GM21786 (cell line): ENCODE measurements at regions not wholly inside any gene's neighbourhood (a gene's known extent, or its start where the extent isn't known, plus 50 kb on each side); places are given as distances from the start of the nearest gene placed in this dataset.

Source experiments
- ATAC-seq: cut with Tn5 transposase; IDR thresholded peaks from one replicate; pipeline ENCODE4 v1.9.1; 2021; ENCODE audit not compliant: unreplicated experiment

- no peak for ATAC-seq
Observed at GRCh38 chr3:72350761-72351505, 497.3 kb downstream of the SHQ1 start.

GRCh38 chr3:72348357-72348756, 499.9 kb downstream of the SHQ1 start:
- ATAC-seq: no peak

- peak; percentile 57 for ATAC-seq
Observed at GRCh38 chr3:72347819-72348319, 500.4 kb downstream of the SHQ1 start.

GRCh38 chr3:72346526-72346926, 501.7 kb downstream of the SHQ1 start:
- ATAC-seq: no peak

DNA sequence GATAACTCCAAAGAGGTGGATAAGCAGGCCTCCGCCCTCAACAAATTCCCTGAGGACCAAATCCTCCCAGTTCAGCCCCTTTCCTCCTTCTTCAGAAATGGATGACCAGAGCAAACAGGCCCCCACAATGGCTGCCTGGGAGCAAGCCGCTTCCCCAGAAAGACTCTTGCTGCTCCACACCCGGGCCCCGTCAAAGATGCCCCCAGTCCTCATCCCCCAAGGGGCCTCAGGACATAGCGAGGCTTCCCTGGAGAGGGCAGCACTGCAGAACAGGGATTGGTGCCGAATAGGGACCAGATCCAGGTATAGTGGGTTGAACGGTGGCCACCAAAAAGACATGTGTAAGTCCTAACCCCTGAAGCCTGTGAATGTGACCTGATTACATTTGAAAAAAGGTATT, 502.3 kb downstream of the SHQ1 start:
- ATAC-seq: no peak

DNA sequence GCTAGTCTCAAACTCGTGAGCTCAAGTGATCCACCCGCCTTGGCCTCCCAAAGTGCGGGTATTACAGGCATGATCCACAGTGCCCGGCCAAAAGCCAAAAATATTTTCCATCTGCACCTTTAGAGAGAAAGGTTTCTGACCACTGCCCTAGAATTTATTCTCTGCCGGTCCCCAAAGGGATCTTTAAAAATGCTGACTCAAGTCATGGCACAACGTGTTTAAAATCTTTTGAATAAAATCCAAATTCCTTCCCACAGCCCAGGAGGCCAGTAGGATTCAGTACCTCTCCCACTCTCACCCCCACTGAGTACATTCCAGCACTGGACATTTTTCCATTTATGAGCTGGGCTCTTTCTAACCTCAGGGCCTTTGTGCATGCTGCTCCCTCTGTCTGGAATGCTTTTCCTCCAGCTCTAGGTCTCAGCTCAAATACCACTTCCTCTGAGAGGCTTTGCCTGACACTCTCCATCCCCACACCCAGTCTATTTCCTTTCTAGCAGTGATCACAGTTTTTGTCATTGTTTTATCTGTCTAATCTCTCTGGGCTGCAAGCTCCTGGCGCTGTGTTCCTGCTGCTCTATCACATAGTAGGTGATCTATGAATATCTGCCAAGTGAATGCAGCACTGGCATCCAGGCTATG, 502.9 kb downstream of the SHQ1 start:
- no peak for ATAC-seq

- no peak for ATAC-seq
Observed at GRCh38 chr3:72344647-72345046, 503.6 kb downstream of the SHQ1 start.

- no peak for ATAC-seq
Observed at GRCh38 chr3:72344236-72344635, 504.0 kb downstream of the SHQ1 start.

GRCh38 chr3:72343078-72343477, 505.2 kb downstream of the SHQ1 start:
- ATAC-seq: no peak

- no peak for ATAC-seq
Observed at GRCh38 chr3:72342450-72342849, 505.8 kb downstream of the SHQ1 start.

- no peak for ATAC-seq
Observed at GRCh38 chr3:72341920-72342319, 506.3 kb downstream of the SHQ1 start.

DNA sequence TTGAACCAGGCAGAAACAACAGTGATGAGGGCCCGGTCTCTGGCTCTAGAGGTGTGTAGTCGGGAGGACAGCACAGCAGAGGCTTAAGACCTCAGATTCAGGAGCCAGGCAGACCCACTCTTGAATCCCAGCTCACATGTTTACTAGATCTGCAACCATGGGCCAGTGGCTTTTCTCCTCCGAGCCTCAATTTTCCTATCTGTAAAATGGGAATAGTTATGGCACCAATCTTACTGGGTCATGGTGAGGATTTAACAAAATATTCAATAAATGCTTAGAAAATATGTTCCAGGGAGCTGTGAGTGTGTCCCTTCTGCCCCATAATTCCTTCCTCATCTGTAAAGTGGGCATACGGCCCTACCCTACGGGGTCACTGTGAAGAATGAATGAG, 506.9 kb downstream of the SHQ1 start:
- ATAC-seq: no peak

DNA sequence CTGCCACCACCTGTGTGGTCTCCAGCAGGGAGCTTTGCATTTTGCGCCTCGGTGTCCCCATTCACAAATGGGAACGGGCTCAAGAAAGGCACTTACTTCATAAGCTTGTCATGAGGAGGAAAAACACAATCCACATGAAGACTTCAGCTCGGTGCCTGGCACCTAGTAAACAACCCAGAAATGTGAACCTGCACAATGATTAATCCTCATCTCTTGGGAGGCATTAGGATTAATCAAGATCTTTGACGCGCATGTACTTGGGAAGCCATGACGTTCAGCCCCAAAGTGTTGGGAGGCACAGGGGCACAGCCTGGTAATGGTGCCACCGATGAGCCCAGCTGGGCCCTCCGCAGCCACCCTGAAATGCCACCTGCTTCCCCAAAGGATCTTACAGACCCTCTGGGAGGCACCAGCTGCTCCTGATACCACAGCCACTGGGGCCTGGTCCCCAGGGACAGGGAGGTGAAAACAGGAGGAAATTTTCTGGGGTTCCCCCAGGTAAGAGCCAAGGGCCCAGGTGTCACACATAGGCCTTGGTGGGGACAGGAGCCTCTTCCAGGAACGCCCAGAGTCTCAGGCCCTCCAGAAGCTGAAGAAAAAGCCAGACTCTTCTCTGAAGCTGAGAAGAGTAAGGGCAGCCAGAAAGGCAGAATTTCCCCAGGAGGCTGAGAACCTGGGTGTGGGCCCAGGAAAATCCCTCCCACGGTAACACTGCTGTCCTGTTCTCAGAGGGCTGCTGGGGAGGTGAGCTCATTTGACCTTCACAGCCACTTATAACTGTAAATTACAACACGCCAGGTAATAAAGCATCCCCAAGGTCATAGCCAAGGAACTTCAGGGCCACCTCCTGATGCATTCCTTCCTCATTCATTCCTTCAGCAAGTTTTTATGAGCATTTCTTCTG, 507.5 kb downstream of the SHQ1 start:
- ATAC-seq: no peak

DNA sequence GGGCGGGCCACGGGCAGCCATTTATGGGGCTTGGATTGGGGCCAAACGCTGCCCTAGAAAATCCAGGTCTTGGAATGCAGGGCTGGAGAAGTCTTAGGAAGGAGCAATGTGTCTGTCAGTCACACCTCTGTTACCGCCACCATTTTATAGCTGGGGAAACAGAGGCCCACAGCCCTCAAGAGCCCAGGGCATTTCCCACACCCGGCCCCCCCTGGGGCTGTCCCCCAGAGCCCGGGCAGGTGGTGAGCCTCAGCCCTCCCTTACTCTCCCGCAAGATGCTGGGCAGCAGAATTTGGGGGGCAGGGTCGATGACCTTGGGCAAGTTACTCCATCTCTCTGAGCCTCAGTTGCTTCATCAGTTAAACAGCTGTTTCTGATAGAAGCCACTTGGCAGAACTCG, 508.2 kb downstream of the SHQ1 start:
- no peak for ATAC-seq

- ATAC-seq: no peak
Observed at GRCh38 chr3:72339670-72340030, 508.6 kb downstream of the SHQ1 start.

DNA sequence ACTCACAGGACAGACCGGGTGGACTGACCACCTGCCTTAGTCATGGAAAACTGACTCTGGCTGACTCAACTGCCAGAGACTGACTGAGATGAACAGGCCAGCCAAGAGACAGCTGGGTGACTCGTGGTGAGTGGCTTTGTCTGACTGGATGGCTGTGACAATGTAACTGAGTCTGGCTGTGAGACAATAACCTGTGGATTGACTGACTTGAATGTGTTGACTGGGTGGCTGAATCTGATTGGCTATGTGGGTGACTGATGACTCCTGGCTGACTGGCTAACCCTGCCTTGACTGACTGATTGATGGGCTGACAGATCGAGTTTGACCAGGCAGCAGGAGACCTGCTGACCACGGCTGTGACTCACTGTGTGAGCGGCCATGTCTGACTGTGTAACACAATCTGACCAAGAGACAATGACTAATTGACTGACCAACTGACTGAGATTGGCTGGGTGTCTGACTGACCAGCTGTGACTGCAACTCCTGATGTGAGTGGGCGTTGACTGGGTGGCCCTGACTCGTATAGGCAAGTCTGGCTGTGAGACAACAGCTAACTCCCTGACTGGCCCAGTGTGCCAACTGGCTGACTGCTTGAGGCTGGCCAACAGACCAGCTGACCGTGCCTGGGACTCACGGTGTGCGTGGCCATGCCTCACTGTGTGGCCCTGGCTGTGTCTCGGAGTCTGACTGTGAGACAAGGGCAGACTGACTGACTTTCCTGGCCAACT, 509.1 kb downstream of the SHQ1 start:
- ATAC-seq: no peak

- ATAC-seq: no peak
Observed at GRCh38 chr3:72338082-72338941, 509.9 kb downstream of the SHQ1 start.

- no peak for ATAC-seq
Observed at GRCh38 chr3:72337480-72337855, 510.8 kb downstream of the SHQ1 start.

DNA sequence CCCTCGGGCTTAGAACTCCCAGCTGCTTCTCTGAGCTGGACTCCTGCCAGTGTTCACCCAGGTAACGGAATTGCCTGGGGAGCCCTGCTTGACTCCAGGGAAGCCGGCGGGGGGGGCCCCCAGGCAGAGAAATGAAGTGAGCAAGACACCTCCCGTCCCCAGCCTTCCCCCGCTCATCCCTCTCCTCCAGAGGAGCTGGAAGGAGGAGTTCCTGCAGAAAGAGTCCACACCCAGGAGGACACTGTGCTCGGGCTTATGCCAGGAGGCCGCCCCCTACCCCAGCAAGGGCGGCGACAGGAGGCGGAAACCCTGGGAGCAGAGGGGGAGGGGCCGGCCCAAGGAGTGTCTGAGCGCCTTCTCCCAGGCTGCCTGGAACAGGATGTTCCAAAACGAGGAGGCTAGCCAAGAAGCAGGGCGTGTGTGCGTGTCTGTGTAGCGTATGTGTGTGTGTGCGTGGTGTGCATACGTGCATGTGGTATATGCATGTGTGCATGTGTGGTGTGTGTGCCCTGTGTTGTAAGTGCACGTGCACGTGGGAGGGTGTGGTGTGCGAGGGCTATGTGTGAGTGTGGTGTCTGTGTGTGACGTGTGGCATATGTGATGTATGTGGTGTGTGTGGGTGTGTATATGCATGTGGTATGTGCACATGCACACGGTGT, 511.3 kb downstream of the SHQ1 start:
- no peak for ATAC-seq
